Transverse colon (tissue), 4 donors: ENCODE measurements at regions not wholly inside any gene's neighbourhood (a gene's known extent, or its start where the extent isn't known, plus 50 kb on each side); places are given as distances from the start of the nearest gene placed in this dataset.

Experiments
- DNase-seq: peaks from one replicate; pipeline ENCODE4 v3.0.0-alpha.2; 2019
- H3K27ac ChIP-seq, 4 donors: fragments of 200-600 bp; sonication (generic); 2 replicates each; pipeline ENCODE4 v1.5.1; 2016 to 2018; ENCODE audit warnings: inconsistent platforms in 4 of 4
- H3K27me3 ChIP-seq: fragments of 200-600 bp; sonication (generic); 2 replicates; pipeline ENCODE4 v1.5.1; 2017; ENCODE audit warnings: inconsistent platforms
- H3K36me3 ChIP-seq, 4 donors: fragments of 200-600 bp; sonication (generic); 2 replicates each; pipeline ENCODE4 v1.5.1; 2017 to 2019; ENCODE audit warnings: inconsistent platforms in 4 of 4
- H3K4me1 ChIP-seq, 4 donors: fragments of 200-600 bp; sonication (generic); 2 replicates each; pipeline ENCODE4 v1.5.1; 2017 to 2020; ENCODE audit warnings: inconsistent platforms in 4 of 4
- H3K4me3 ChIP-seq, 4 donors: fragments of 200-600 bp; sonication (generic); 1 replicate in 1 of 4; 2 replicates in 3 of 4; pipeline versions ENCODE4 v1.5.1 to v1.6.1; 2017 to 2019; ENCODE audit warnings: inconsistent platforms in 4 of 4
- H3K9me3 ChIP-seq, 2 donors: fragments of 200-600 bp; sonication (generic); 2 replicates each; pipeline ENCODE4 v1.5.1; 2017 to 2019; ENCODE audit warnings: inconsistent platforms in 2 of 2
- EP300 ChIP-seq: sonication (generic); formaldehyde crosslinking; IDR thresholded peaks from one replicate; pipeline ENCODE4 v1.6.1; 2017; ENCODE audit warnings: antibody characterized with exemption, low read depth
- POLR2A ChIP-seq: fragments of 450-650 bp; IDR thresholded peaks from one replicate; pipeline ENCODE4 v1.6.1; 2016; ENCODE audit warnings: antibody characterized with exemption, mild to moderate bottlenecking, moderate library complexity
- POLR2AphosphoS5 ChIP-seq, 3 donors: sonication (generic); formaldehyde crosslinking; IDR thresholded peaks; one replicate each; pipeline ENCODE4 v1.6.1; 2016; ENCODE audit warnings: antibody characterized with exemption in 3 of 3
- WGBS, 2 donors: methylation state at CpG; one replicate each; pipeline ENCODE4 v1.1.5; 2018; ENCODE audit warnings: low coverage in 1 of 2; 5-methylcytosine and 5-hydroxymethylcytosine counted together
- in situ Hi-C, 4 donors: fragments of 200-750 bp; cut with MboI; loops; one replicate each; pipeline versions ENCODE4 v1.15.0 to v1.15.1; 2017; ENCODE audit warnings: low sequenced_read_pairs in 3 of 4, low pct_ligation_motif_present in 1 of 4, low pct_unique_long_range_greater_than_20kb in 1 of 4
- intact Hi-C: fragments of 100-400 bp; cut with DNase I; formaldehyde crosslinking; loops from one replicate; pipeline ENCODE4 v1.15.1; 2023; ENCODE audit warnings: low total_unique reads
- TF ChIP-seq, protein P1 (sequence below), 5 experiments: fragments of 200-600 bp in 3 of 5; fragments of 450-650 bp in 2 of 5; sonication (generic) in 3 of 5; IDR thresholded peaks; 1 replicate in 2 of 5; 2 replicates in 3 of 5; pipeline ENCODE4 v1.5.1; 2016 to 2017; ENCODE audit warnings: antibody characterized with exemption in 5 of 5, inconsistent platforms in 3 of 5, mild to moderate bottlenecking in 2 of 5, moderate library complexity in 1 of 5

DNA sequence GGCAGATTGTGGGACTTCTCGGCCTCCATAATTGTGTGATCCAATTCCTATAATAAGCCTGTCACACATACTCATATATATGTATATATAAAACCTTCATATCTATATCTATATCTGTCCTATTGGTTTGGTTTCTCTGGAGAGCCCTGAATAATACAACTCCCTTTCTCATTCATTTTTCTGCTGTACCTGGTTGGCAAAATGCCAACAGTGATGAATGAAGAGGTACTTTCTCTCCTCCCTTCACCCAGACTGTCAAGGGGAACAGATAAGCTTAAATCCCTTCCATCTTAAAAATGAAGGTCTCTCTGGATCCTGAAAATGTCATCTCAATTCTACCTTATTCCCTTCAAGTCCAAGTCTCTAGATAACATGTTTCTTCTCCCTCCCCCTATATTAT, 60.3 kb upstream of the FOXP2 start:
- no peak for DNase-seq
- intact Hi-C loops = no loop called here
- TF ChIP-seq POLR2A = no peak
- Histone ChIP-seq H3K36me3 (no peaks in the 10 kb centered on the region), H3K27ac (no peak overlapping the region), H3K9me3 (no peaks in the 10 kb centered on the region), H3K4me1 (no peaks in the 10 kb centered on the region), H3K4me3 (no peak overlapping the region), H3K27me3 (no peaks in the 10 kb centered on the region)
- in situ Hi-C loops = no loop called here
- WGBS, 2 donors = 69 to 89% methylated on average over 1 of the region's 1 CpG

DNA sequence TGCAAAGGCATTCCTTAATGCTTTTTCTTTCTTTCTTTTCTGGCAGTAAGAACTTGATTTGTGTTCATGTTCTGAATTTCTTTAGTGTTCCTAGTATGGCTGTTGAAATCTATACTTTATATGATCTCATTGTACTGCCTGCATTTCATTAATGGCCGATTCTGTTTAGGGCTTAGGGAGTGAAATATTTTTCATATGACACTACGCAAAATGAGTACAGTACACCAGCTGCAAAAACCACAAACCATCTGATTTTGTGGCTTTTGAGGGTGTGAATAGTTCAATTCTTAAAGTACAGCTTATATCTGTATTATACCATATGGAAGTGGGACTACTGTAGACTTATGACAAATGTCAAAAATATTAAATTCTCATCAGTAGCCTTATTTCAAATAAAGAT, 69.1 kb upstream of the FOXP2 start:
- Histone ChIP-seq H3K27ac (no peak overlapping the region), H3K9me3 (no peaks in the 10 kb centered on the region), H3K4me1 (peaks cover 0 to 16% (median 6%) of the 10 kb centered on the region in 4 donors), H3K27me3 (no peaks in the 10 kb centered on the region), H3K4me3 (no peak overlapping the region), H3K36me3 (no peaks in the 10 kb centered on the region)
- TF ChIP-seq POLR2A (no peak), EP300 (no peak), POLR2AphosphoS5 (IDR thresholded peaks at IDR 0.05) (no peak)
- TF ChIP-seq, protein P1, sequence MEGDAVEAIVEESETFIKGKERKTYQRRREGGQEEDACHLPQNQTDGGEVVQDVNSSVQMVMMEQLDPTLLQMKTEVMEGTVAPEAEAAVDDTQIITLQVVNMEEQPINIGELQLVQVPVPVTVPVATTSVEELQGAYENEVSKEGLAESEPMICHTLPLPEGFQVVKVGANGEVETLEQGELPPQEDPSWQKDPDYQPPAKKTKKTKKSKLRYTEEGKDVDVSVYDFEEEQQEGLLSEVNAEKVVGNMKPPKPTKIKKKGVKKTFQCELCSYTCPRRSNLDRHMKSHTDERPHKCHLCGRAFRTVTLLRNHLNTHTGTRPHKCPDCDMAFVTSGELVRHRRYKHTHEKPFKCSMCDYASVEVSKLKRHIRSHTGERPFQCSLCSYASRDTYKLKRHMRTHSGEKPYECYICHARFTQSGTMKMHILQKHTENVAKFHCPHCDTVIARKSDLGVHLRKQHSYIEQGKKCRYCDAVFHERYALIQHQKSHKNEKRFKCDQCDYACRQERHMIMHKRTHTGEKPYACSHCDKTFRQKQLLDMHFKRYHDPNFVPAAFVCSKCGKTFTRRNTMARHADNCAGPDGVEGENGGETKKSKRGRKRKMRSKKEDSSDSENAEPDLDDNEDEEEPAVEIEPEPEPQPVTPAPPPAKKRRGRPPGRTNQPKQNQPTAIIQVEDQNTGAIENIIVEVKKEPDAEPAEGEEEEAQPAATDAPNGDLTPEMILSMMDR (IDR thresholded peaks at IDR 0.05) = no peak
- DNase-seq = no peak
- intact Hi-C loops = no loop called here
- in situ Hi-C loops = no loop called here
- WGBS, 2 donors = 40 to 71% methylated on average over 2 of the region's 2 CpGs

DNA sequence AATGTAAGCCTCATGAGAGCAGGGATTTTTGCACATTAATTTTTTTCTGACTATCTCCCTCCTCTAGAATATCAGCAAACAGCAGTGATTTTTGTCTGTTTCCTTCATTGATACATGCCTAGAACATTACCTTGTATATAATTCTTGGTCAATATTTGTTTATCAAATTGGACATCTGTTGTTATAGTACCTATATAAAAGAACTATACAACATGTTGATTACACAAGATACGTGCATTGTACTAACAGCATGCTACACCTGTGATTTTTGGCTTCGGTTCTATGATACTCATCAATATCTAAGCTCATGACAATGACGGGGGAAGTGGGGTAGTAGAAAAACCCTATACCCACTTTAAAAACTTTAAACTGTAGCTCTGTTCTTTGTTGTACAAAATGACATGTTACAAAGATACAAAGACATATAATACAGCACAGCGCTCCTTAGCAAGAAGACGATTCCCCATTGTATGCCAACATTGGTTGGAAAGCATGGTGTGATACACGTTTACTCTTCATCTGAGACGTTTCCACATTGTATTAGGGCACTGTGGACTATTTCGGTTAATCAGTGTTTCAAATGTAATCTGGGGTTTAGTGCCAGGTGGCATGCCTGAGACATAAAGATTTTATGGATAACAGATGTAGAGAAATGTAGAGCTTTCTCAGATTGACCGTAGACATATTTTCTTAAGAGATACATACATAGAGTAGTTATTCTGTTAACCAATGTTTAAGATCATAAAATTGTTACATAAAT, 70.5 kb upstream of the FOXP2 start:
- in situ Hi-C loops (no loop called here), intact Hi-C loops (no loop called here)
- DNase-seq = no peak
- WGBS, 2 donors = 51 to 68% methylated on average over 7 to 9 of the region's 9 CpGs
- TF ChIP-seq POLR2AphosphoS5 (IDR thresholded peaks at IDR 0.05) (no peak), POLR2A (no peak), EP300 (no peak)
- TF ChIP-seq, protein P1 (IDR thresholded peaks at IDR 0.05) = no peak
- H3K9me3 ChIP-seq = no peaks in the 10 kb centered on the region
- no peaks in the 10 kb centered on the region for H3K27me3 ChIP-seq
- no peak overlapping the region for H3K27ac ChIP-seq
- no peak overlapping the region for H3K4me3 ChIP-seq
- H3K4me1 ChIP-seq = peaks cover 0 to 16% (median 6%) of the 10 kb centered on the region in 4 donors
- H3K36me3 ChIP-seq = no peaks in the 10 kb centered on the region

DNA sequence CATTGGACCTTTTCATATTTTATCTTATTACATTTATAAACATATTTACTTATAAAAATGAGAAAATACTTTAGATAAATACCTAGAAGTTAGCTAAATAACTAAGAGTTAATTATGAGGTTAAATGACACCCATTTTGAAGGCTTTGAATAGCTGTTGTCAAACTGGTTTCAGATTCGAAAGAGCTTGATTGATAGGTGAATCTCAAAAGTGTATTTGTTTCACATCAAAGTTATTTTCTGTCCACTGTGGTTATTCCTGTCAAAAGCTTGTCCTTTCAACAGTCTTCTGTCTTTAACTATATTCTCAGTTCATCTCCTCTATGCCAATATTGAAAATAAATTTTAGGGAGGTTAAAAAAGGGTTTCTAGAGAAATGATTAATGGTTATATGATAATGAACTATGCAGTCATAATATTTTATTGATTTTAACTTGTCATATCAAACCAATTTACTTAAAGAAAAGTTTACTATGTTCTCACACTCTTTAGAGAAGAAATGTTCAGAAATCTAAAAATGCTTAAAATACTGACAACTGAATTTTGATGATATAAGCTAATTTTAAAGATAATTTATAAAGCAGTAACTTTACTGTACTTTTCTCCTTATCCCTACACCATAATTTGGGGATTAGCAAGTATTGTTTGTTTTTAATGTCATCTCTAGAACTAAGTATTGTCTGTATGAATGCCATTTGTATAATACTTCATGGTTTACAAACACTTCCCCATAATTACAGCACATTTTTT, 72.0 kb upstream of the FOXP2 start:
- no peak overlapping the region for H3K27ac ChIP-seq
- DNase-seq = no peak
- in situ Hi-C loops (no loop called here), intact Hi-C loops (no loop called here)
- 58 to 64% methylated on average over 1 of the region's 1 CpG for WGBS, 2 donors
- peaks cover 0 to 16% (median 6%) of the 10 kb centered on the region in 4 donors for H3K4me1 ChIP-seq
- no peaks in the 10 kb centered on the region for H3K36me3 ChIP-seq
- H3K9me3 ChIP-seq = no peaks in the 10 kb centered on the region
- H3K27me3 ChIP-seq = no peaks in the 10 kb centered on the region
- TF ChIP-seq, protein P1 (IDR thresholded peaks at IDR 0.05) = no peak
- TF ChIP-seq POLR2A (no peak), POLR2AphosphoS5 (IDR thresholded peaks at IDR 0.05) (no peak), EP300 (no peak)
- H3K4me3 ChIP-seq = no peak overlapping the region
